22Rv1 (cell line): ENCODE measurements at regions not wholly inside any gene's neighbourhood (a gene's known extent, or its start where the extent isn't known, plus 50 kb on each side); places are given as distances from the start of the nearest gene placed in this dataset.
"Not testable (repeated sequence)": the region's sequence is repeated elsewhere in the genome, so short reads cannot be mapped to it uniquely, and the experiment has no call there.

Source experiments
- H3K27ac ChIP-seq: fragments of 450-650 bp; 2 replicates; pipeline ENCODE4 v1.5.1; 2017
- ZFX ChIP-seq: fragments of 450-650 bp; IDR thresholded peaks from 2 replicates; pipeline ENCODE4 v1.6.1; 2017; ENCODE audit warnings: antibody characterized with exemption, borderline replicate concordance
- TF ChIP-seq, protein P1 (sequence below): fragments of 450-650 bp; IDR thresholded peaks from 2 replicates; pipeline ENCODE4 v1.5.1; 2017; ENCODE audit warnings: mild to moderate bottlenecking

GRCh38 chr6:15744818-15745402 is 82.1 kb upstream of the DTNBP1 start:
- TF ChIP-seq, protein P1, sequence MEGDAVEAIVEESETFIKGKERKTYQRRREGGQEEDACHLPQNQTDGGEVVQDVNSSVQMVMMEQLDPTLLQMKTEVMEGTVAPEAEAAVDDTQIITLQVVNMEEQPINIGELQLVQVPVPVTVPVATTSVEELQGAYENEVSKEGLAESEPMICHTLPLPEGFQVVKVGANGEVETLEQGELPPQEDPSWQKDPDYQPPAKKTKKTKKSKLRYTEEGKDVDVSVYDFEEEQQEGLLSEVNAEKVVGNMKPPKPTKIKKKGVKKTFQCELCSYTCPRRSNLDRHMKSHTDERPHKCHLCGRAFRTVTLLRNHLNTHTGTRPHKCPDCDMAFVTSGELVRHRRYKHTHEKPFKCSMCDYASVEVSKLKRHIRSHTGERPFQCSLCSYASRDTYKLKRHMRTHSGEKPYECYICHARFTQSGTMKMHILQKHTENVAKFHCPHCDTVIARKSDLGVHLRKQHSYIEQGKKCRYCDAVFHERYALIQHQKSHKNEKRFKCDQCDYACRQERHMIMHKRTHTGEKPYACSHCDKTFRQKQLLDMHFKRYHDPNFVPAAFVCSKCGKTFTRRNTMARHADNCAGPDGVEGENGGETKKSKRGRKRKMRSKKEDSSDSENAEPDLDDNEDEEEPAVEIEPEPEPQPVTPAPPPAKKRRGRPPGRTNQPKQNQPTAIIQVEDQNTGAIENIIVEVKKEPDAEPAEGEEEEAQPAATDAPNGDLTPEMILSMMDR: no peak
- no peak for TF ChIP-seq ZFX
- H3K27ac ChIP-seq: no peak overlapping the region

GRCh38 chr6:15742013-15742412 is 79.2 kb upstream of the DTNBP1 start:
- H3K27ac ChIP-seq: not testable (repeated sequence)

DNA sequence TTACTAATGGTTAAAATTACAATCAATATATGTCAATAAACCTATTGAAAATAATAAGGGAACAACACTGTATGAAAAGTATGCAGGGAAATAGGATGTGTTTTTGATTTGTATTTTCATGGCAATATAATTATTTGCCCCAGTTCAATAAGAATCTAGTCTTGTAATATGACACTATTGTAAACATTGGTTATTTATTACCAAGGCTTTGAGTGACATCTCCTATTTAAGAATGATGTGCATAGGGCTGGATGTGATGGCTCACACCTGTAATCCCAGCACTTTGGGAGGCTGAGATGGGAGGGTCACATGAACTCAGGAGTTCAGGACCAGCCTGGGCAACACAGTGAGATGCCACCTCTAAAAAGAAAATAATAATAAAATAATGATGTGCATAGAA is 78.6 kb upstream of the DTNBP1 start:
- TF ChIP-seq, protein P1: no peak
- TF ChIP-seq ZFX: no peak
- no peak overlapping the region for H3K27ac ChIP-seq

GRCh38 chr6:15739867-15740266 is 77.0 kb upstream of the DTNBP1 start:
- TF ChIP-seq, protein P1: no peak
- TF ChIP-seq ZFX: no peak
- H3K27ac ChIP-seq: no peak overlapping the region

DNA sequence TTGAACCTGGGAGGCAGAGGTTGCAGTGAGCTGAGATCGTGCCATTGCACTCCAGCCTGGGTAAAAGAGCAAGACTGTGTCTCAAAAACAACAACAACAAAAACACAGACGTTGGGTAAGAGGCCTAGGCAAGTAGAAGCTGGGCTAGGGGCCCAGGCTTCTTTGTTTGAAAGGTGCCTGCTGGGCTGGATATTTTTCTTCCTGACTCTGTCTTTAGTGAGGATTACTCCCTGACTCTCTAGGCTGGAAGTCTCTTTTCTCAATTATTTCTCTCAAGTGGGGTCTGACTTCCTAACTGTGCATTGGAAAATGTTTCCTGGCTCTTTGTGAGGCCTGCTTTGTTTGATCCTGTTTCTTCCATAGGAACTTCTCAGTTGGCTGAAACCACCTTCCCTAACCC is 76.5 kb upstream of the DTNBP1 start:
- no peak overlapping the region for H3K27ac ChIP-seq
- TF ChIP-seq, protein P1: no peak
- no peak for TF ChIP-seq ZFX

DNA sequence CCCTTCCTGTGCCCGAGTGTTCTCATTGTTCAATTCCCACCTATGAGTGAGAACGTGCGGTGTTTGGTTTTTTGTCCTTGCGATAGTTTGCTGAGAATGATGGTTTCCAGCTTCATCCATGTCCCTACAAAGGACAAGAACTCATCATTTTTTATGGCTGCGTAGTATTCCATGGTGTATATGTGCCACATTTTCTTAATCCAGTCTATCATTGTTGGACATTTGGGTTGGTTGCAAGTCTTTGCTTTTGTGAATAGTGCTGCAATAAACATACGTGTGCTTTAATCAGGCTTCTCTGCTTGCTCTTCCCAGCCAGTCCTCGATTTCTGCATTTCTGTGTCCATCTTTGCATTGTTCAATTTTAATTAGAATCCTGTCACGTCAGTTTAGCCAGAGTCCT is 75.4 kb upstream of the DTNBP1 start:
- H3K27ac ChIP-seq: not testable (repeated sequence)

GRCh38 chr6:15736297-15736696 is 73.5 kb upstream of the DTNBP1 start:
- H3K27ac ChIP-seq: no peak overlapping the region
- TF ChIP-seq, protein P1: no peak
- no peak for TF ChIP-seq ZFX

GRCh38 chr6:15735567-15736265 is 72.9 kb upstream of the DTNBP1 start:
- no peak for TF ChIP-seq ZFX
- TF ChIP-seq, protein P1: no peak
- no peak overlapping the region; the same call in 1 of the 2 replicates for H3K27ac ChIP-seq
